GM06990 (cell line): ENCODE measurements at regions not wholly inside any gene's neighbourhood (a gene's known extent, or its start where the extent isn't known, plus 50 kb on each side); places are given as distances from the start of the nearest gene placed in this dataset.

ENCODE experiments used
- DNase-seq: peaks from one replicate; pipeline ENCODE4 v3.0.0-alpha.2; 2011; ENCODE audit not compliant: insufficient read length; ENCODE audit errors: extremely low read depth
- H3K27me3 ChIP-seq: replicated peaks from 2 replicates; pipeline ENCODE4 v1.6.0; 2011; ENCODE audit warnings: low read length; ENCODE audit not compliant: control insufficient read depth, insufficient read depth
- H3K36me3 ChIP-seq: 2 replicates; pipeline ENCODE4 v1.5.1; 2011; ENCODE audit warnings: low read length; ENCODE audit not compliant: control insufficient read depth, insufficient read depth
- H3K4me3 ChIP-seq: replicated peaks from 2 replicates; pipeline ENCODE4 v1.5.1; 2011; ENCODE audit warnings: low read depth, mild to moderate bottlenecking, control low read depth, low read length
- TF ChIP-seq, protein P1 (sequence below): IDR thresholded peaks from 2 replicates; pipeline ENCODE4 v1.5.1; 2011; ENCODE audit warnings: low read length, control low read depth, mild to moderate bottlenecking, inconsistent platforms; ENCODE audit not compliant: insufficient read depth, poor library complexity, severe bottlenecking

- DNase-seq, result no peak
- TF ChIP-seq, protein P1, sequence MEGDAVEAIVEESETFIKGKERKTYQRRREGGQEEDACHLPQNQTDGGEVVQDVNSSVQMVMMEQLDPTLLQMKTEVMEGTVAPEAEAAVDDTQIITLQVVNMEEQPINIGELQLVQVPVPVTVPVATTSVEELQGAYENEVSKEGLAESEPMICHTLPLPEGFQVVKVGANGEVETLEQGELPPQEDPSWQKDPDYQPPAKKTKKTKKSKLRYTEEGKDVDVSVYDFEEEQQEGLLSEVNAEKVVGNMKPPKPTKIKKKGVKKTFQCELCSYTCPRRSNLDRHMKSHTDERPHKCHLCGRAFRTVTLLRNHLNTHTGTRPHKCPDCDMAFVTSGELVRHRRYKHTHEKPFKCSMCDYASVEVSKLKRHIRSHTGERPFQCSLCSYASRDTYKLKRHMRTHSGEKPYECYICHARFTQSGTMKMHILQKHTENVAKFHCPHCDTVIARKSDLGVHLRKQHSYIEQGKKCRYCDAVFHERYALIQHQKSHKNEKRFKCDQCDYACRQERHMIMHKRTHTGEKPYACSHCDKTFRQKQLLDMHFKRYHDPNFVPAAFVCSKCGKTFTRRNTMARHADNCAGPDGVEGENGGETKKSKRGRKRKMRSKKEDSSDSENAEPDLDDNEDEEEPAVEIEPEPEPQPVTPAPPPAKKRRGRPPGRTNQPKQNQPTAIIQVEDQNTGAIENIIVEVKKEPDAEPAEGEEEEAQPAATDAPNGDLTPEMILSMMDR, result no peak
- Histone ChIP-seq H3K27me3 (no peaks in the 10 kb centered on the region; the same call in none of the 2 replicates), H3K4me3 (no peak overlapping the region), H3K36me3 (no peaks in the 10 kb centered on the region)
These were observed 69.9 kb downstream of the ASCL4 start for GRCh38 chr12:107844312-107844921.

- DNase-seq, result no peak
- H3K4me3 ChIP-seq, result no peak overlapping the region
- TF ChIP-seq, protein P1, result no peak
- no peaks in the 10 kb centered on the region; the same call in none of the 2 replicates for H3K27me3 ChIP-seq
- H3K36me3 ChIP-seq, result no peaks in the 10 kb centered on the region
These were observed 70.9 kb downstream of the ASCL4 start for GRCh38 chr12:107845226-107845979.

- no peaks in the 10 kb centered on the region; the same call in none of the 2 replicates for H3K27me3 ChIP-seq
- DNase-seq, result no peak
- TF ChIP-seq, protein P1, result no peak
- no peak overlapping the region for H3K4me3 ChIP-seq
- H3K36me3 ChIP-seq, result no peaks in the 10 kb centered on the region
These were observed 71.6 kb downstream of the ASCL4 start for GRCh38 chr12:107845980-107846659.

DNA sequence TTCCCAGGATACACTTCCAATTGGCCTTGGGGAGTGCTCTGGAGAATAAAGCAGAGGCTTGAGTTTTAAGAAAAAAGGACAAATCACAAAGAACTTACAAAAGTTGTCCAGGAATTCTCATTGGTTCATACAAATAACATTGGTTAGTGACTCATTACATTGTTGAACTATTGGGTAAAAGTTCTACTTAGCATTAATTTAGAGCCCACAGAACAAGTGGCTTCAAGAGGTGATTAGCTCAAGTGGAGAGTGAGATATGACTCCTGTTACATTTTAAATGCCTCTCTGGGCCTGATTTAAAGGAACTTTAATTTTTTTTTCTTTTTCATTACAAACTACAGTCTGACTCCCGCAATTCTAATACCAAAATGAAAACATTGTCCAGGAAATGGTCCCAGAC is 72.9 kb downstream of the ASCL4 start:
- Histone ChIP-seq H3K4me3 (no peak overlapping the region), H3K27me3 (no peaks in the 10 kb centered on the region; the same call in none of the 2 replicates), H3K36me3 (no peaks in the 10 kb centered on the region)
- TF ChIP-seq, protein P1, result no peak
- DNase-seq, result no peak

GRCh38 chr12:107847830-107848229 is 73.3 kb downstream of the ASCL4 start:
- H3K27me3 ChIP-seq, result no peaks in the 10 kb centered on the region; the same call in none of the 2 replicates
- H3K4me3 ChIP-seq, result no peak overlapping the region
- TF ChIP-seq, protein P1, result no peak
- no peaks in the 10 kb centered on the region for H3K36me3 ChIP-seq
- no peak for DNase-seq
